Ishikawa (cell line): ENCODE measurements at regions not wholly inside any gene's neighbourhood (a gene's known extent, or its start where the extent isn't known, plus 50 kb on each side); places are given as distances from the start of the nearest gene placed in this dataset.

Experiments
- CEBPB ChIP-seq: IDR thresholded peaks from 2 replicates; pipeline ENCODE4 v1.6.1; 2012
- CREB1 ChIP-seq: IDR thresholded peaks from 2 replicates; pipeline ENCODE4 v1.6.1; 2012; ENCODE audit warnings: low read depth
- EGR1 ChIP-seq: IDR thresholded peaks from 2 replicates; pipeline ENCODE4 v1.6.1; 2012
- EP300 ChIP-seq: IDR thresholded peaks from 2 replicates; pipeline ENCODE4 v1.6.1; 2012; ENCODE audit warnings: borderline replicate concordance
- FOXM1 ChIP-seq: IDR thresholded peaks from 2 replicates; pipeline ENCODE4 v1.6.1; 2012; ENCODE audit warnings: low read depth, borderline replicate concordance
- MAX ChIP-seq: IDR thresholded peaks from 2 replicates; pipeline ENCODE4 v1.6.1; 2012
- NFIC ChIP-seq: IDR thresholded peaks from 2 replicates; pipeline ENCODE4 v1.6.1; 2012
- RAD21 ChIP-seq: IDR thresholded peaks from 2 replicates; pipeline ENCODE4 v1.6.1; 2012; ENCODE audit warnings: low read depth
- TAF1 ChIP-seq: IDR thresholded peaks from 2 replicates; pipeline ENCODE4 v1.6.1; 2012; ENCODE audit warnings: low read depth, mild to moderate bottlenecking
- TCF12 ChIP-seq: IDR thresholded peaks from 2 replicates; pipeline ENCODE4 v1.6.1; 2012; ENCODE audit warnings: low read depth
- TEAD4 ChIP-seq: IDR thresholded peaks from 2 replicates; pipeline ENCODE4 v1.6.1; 2012
- YY1 ChIP-seq: IDR thresholded peaks from 2 replicates; pipeline ENCODE4 v1.6.1; 2012; ENCODE audit warnings: low read depth
- ZBTB7A ChIP-seq: IDR thresholded peaks from 2 replicates; pipeline ENCODE4 v1.6.1; 2012; ENCODE audit warnings: low read depth
- TF ChIP-seq, protein P1 (sequence below): IDR thresholded peaks from 2 replicates; pipeline ENCODE4 v1.6.1; 2012
- TF ChIP-seq, protein P2 (sequence below): IDR thresholded peaks from 2 replicates; pipeline ENCODE4 v1.6.1; 2012; ENCODE audit warnings: low read depth, mild to moderate bottlenecking

GRCh38 chr9:73738741-73739530 lies 587.3 kb downstream of the ANXA1 start:
- TF ChIP-seq, protein P1, sequence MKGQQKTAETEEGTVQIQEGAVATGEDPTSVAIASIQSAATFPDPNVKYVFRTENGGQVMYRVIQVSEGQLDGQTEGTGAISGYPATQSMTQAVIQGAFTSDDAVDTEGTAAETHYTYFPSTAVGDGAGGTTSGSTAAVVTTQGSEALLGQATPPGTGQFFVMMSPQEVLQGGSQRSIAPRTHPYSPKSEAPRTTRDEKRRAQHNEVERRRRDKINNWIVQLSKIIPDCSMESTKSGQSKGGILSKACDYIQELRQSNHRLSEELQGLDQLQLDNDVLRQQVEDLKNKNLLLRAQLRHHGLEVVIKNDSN = no peak
- TF ChIP-seq TCF12 (no peak), CEBPB (no peak), FOXM1 (no peak), CREB1 (no peak), EP300 (no peak), MAX (no peak), TAF1 (no peak)

DNA sequence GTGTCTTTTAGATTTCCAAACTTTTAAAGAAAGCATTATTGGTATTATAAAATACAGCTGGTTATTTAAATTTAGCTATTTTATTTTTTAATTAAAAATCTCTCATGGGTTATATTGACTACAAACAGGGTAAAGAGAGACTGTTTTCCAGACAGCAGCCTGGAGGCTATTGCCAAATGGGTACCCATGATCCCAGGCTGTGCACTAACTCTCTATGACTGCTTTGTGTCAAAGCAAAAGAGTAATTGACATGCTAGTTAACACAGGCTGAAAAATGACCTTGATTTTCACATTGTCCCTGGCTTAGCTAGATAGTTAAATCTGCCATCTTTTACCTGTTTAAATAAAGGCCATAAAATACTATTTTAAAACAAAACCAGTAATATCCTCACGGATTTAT lies 589.7 kb downstream of the ANXA1 start:
- TF ChIP-seq CREB1 = no peak
- no peak for TF ChIP-seq TAF1
- TF ChIP-seq NFIC = no peak
- no peak for TF ChIP-seq TCF12
- TF ChIP-seq FOXM1 = no peak
- TF ChIP-seq MAX = no peak
- no peak for TF ChIP-seq ZBTB7A
- TF ChIP-seq, protein P1 = no peak
- TF ChIP-seq TEAD4 = no peak

GRCh38 chr9:73742412-73742811 lies 590.7 kb downstream of the ANXA1 start:
- TF ChIP-seq RAD21 (no peak), FOXM1 (no peak), MAX (no peak), CEBPB (no peak), TEAD4 (no peak), TAF1 (no peak)

GRCh38 chr9:73743826-73744225 lies 592.2 kb downstream of the ANXA1 start:
- TF ChIP-seq EP300 (no peak), YY1 (no peak), MAX (no peak)
- TF ChIP-seq, protein P2, sequence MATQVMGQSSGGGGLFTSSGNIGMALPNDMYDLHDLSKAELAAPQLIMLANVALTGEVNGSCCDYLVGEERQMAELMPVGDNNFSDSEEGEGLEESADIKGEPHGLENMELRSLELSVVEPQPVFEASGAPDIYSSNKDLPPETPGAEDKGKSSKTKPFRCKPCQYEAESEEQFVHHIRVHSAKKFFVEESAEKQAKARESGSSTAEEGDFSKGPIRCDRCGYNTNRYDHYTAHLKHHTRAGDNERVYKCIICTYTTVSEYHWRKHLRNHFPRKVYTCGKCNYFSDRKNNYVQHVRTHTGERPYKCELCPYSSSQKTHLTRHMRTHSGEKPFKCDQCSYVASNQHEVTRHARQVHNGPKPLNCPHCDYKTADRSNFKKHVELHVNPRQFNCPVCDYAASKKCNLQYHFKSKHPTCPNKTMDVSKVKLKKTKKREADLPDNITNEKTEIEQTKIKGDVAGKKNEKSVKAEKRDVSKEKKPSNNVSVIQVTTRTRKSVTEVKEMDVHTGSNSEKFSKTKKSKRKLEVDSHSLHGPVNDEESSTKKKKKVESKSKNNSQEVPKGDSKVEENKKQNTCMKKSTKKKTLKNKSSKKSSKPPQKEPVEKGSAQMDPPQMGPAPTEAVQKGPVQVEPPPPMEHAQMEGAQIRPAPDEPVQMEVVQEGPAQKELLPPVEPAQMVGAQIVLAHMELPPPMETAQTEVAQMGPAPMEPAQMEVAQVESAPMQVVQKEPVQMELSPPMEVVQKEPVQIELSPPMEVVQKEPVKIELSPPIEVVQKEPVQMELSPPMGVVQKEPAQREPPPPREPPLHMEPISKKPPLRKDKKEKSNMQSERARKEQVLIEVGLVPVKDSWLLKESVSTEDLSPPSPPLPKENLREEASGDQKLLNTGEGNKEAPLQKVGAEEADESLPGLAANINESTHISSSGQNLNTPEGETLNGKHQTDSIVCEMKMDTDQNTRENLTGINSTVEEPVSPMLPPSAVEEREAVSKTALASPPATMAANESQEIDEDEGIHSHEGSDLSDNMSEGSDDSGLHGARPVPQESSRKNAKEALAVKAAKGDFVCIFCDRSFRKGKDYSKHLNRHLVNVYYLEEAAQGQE = no peak

DNA sequence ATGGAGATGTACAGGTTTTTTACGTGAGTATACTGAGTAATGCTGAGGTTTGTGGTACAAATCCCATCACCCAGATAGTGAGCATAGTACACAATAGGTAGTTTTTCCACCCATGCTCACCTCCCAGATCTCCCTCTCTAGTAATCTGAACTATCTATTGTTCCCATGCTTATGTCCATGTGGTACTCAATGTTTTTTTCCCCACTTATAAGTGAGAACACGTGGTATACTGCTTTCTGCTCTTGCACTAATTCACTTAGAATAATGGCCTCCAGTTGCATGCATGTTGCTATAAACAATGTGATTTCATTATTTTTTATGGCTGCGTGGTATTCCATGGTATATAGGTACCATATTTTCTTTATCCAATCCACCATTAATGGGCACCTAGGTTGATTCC lies 593.9 kb downstream of the ANXA1 start:
- TF ChIP-seq RAD21 (no peak), ZBTB7A (no peak), TCF12 (no peak), YY1 (no peak), TAF1 (no peak), TEAD4 (no peak), CEBPB (no peak), EP300 (no peak), MAX (no peak), FOXM1 (no peak), NFIC (no peak), CREB1 (no peak), EGR1 (no peak)
- TF ChIP-seq, protein P1 = no peak
- TF ChIP-seq, protein P2 = no peak
